ENCODE measurements at regions not wholly inside any gene's neighbourhood (a gene's known extent, or its start where the extent isn't known, plus 50 kb on each side); places are given as distances from the start of the nearest gene placed in this dataset.

GRCh38 chr4:26029568-26030131 is 115.6 kb downstream of the SMIM20 start:
- TF ChIP-seq NR2F2 (IDR thresholded peaks at IDR 0.05) (no peak), YY1 (IDR thresholded peaks at IDR 0.05) (no peak)
- TF ChIP-seq, protein P1, sequence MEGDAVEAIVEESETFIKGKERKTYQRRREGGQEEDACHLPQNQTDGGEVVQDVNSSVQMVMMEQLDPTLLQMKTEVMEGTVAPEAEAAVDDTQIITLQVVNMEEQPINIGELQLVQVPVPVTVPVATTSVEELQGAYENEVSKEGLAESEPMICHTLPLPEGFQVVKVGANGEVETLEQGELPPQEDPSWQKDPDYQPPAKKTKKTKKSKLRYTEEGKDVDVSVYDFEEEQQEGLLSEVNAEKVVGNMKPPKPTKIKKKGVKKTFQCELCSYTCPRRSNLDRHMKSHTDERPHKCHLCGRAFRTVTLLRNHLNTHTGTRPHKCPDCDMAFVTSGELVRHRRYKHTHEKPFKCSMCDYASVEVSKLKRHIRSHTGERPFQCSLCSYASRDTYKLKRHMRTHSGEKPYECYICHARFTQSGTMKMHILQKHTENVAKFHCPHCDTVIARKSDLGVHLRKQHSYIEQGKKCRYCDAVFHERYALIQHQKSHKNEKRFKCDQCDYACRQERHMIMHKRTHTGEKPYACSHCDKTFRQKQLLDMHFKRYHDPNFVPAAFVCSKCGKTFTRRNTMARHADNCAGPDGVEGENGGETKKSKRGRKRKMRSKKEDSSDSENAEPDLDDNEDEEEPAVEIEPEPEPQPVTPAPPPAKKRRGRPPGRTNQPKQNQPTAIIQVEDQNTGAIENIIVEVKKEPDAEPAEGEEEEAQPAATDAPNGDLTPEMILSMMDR (IDR thresholded peaks at IDR 0.05; ENCODE audit: low read depth, low read length, missing input control) = no peak

Measured in liver (tissue), 3 donors.